Caco-2 (cell line): ENCODE measurements at regions not wholly inside any gene's neighbourhood (a gene's known extent, or its start where the extent isn't known, plus 50 kb on each side); places are given as distances from the start of the nearest gene placed in this dataset.

Experiments
- BruUV-seq: library from RNA; stranded (reverse); fragments of 400-500 nt; replicated peaks from 2 replicates; lab custom pipeline; 2021; lab: Mats Ljungman, UMichigan
- CTCF ChIA-PET: fragments of 300-600 bp; sonication (Branson Sonifier 250); formaldehyde crosslinking; loops from one replicate; lab custom pipeline; 2022; ENCODE audit warnings: antibody characterized with exemption; lab: Charles Lee
- POLR2A ChIA-PET: fragments of 300-600 bp; sonication (Branson Sonifier 250); formaldehyde crosslinking; loops from one replicate; lab custom pipeline; 2022; ENCODE audit warnings: antibody characterized with exemption; lab: Charles Lee
- DNase-seq, 2 experiments: peaks; one replicate each; pipeline versions ENCODE4 v3.0.0 to v3.0.0-alpha.2; 2020 to 2022
- H3K27me3 ChIP-seq: replicated peaks from 2 replicates; pipeline ENCODE4 v1.6.0; 2011; ENCODE audit warnings: low read length; ENCODE audit not compliant: control insufficient read depth, insufficient read depth
- H3K36me3 ChIP-seq: 2 replicates; pipeline ENCODE4 v1.5.1; 2011; ENCODE audit warnings: low read length; ENCODE audit not compliant: control insufficient read depth, insufficient read depth
- H3K4me1 ChIP-seq: fragments of 250-450 bp; sonication (Bioruptor Pico); 2 replicates; pipeline ENCODE4 v1.5.1; 2020; ENCODE audit warnings: mild to moderate bottlenecking
- H3K4me3 ChIP-seq: 2 replicates; pipeline ENCODE4 v1.5.1; 2011; ENCODE audit warnings: low read depth, mild to moderate bottlenecking, control low read depth, low read length
- H3K9me3 ChIP-seq: fragments of 250-450 bp; sonication (Bioruptor Pico); 2 replicates; pipeline ENCODE4 v1.5.1; 2020; ENCODE audit warnings: mild to moderate bottlenecking, moderate library complexity
- H3K27ac Mint-ChIP-seq: one replicate; pipeline ENCODE4 v1.8.0; 2022; ENCODE audit warnings: mixed read lengths; ENCODE audit not compliant: unreplicated experiment
- H3K27me3 Mint-ChIP-seq: one replicate; pipeline ENCODE4 v1.8.0; 2022; ENCODE audit warnings: mixed read lengths; ENCODE audit not compliant: insufficient read depth, unreplicated experiment
- H3K36me3 Mint-ChIP-seq: one replicate; pipeline ENCODE4 v1.8.0; 2022; ENCODE audit warnings: mild to moderate bottlenecking, mixed read lengths; ENCODE audit not compliant: insufficient read depth, unreplicated experiment
- H3K4me1 Mint-ChIP-seq: one replicate; pipeline ENCODE4 v1.8.0; 2022; ENCODE audit warnings: low read depth, mixed read lengths; ENCODE audit not compliant: unreplicated experiment
- H3K4me3 Mint-ChIP-seq: one replicate; pipeline ENCODE4 v1.8.0; 2022; ENCODE audit warnings: mild to moderate bottlenecking, moderate library complexity, mixed read lengths; ENCODE audit not compliant: unreplicated experiment
- H3K9me3 Mint-ChIP-seq: one replicate; pipeline ENCODE4 v1.8.0; 2022; ENCODE audit warnings: mixed read lengths; ENCODE audit not compliant: unreplicated experiment
- intact Hi-C: fragments of 100-400 bp; cut with micrococcal nuclease; formaldehyde crosslinking; loops from one replicate; pipeline ENCODE4 v1.10.0; 2022; ENCODE audit not compliant: unreplicated experiment
- TF ChIP-seq, protein P1 (sequence below), 2 experiments: fragments of 200-600 bp in 1 of 2; IDR thresholded peaks; 1 replicate in 1 of 2; 2 replicates in 1 of 2; pipeline versions ENCODE4 v1.5.1 to v1.8.0; 2011 to 2022; ENCODE audit warnings: antibody characterized with exemption in 1 of 2, control low read depth in 1 of 2, inconsistent platforms in 1 of 2, low read depth in 1 of 2, low read length in 1 of 2, mild to moderate bottlenecking in 1 of 2, moderate library complexity in 1 of 2; ENCODE audit not compliant: insufficient read depth in 1 of 2, severe bottlenecking in 1 of 2, unreplicated experiment in 1 of 2

DNA sequence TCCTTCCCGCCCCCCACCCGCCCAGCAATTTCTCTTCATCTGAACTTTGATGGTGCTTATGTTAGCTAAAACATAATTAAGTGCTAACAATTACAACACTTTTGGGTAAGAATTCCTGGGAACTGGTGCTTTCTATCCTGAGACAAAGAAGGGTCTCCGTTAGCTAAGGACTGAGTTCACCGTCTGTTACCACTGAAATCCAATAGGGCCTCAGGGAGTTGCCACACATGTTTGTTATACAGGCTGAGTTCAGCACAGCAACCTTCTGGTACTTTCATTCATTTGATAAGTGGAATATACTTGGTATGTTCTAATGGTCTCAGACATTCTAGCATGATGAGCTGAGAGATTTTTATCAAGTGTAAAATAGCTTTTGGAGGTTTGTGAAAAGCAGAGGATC is 437.9 kb downstream of the EFNA5 start:
- Mint-ChIP-seq H3K27me3 (peaks cover 3% of the 10 kb centered on the region), H3K4me3 (no peak overlapping the region), H3K9me3 (no peaks in the 10 kb centered on the region), H3K36me3 (no peaks in the 10 kb centered on the region), H3K4me1 (no peaks in the 10 kb centered on the region), H3K27ac (no peak overlapping the region)
- Histone ChIP-seq H3K9me3 (no peaks in the 10 kb centered on the region), H3K4me3 (no peak overlapping the region), H3K36me3 (no peaks in the 10 kb centered on the region), H3K27me3 (no peaks in the 10 kb centered on the region), H3K4me1 (no peaks in the 10 kb centered on the region)
- BruUV-seq, result no TSS peak
- CTCF ChIA-PET, result no interaction called here
- POLR2A ChIA-PET, result no interaction called here
- TF ChIP-seq, protein P1, sequence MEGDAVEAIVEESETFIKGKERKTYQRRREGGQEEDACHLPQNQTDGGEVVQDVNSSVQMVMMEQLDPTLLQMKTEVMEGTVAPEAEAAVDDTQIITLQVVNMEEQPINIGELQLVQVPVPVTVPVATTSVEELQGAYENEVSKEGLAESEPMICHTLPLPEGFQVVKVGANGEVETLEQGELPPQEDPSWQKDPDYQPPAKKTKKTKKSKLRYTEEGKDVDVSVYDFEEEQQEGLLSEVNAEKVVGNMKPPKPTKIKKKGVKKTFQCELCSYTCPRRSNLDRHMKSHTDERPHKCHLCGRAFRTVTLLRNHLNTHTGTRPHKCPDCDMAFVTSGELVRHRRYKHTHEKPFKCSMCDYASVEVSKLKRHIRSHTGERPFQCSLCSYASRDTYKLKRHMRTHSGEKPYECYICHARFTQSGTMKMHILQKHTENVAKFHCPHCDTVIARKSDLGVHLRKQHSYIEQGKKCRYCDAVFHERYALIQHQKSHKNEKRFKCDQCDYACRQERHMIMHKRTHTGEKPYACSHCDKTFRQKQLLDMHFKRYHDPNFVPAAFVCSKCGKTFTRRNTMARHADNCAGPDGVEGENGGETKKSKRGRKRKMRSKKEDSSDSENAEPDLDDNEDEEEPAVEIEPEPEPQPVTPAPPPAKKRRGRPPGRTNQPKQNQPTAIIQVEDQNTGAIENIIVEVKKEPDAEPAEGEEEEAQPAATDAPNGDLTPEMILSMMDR (IDR thresholded peaks at IDR 0.05; ENCODE audit: insufficient read depth in 1 of 2, low read depth in 1 of 2, low read length in 1 of 2, severe bottlenecking in 1 of 2, unreplicated experiment in 1 of 2), result no peak
- no peak for DNase-seq
- intact Hi-C loops, result no loop called here

GRCh38 chr5:107232293-107232692 is 438.4 kb downstream of the EFNA5 start:
- Histone ChIP-seq H3K9me3 (no peaks in the 10 kb centered on the region), H3K27me3 (no peaks in the 10 kb centered on the region), H3K4me1 (no peaks in the 10 kb centered on the region), H3K4me3 (no peak overlapping the region), H3K36me3 (no peaks in the 10 kb centered on the region)
- Mint-ChIP-seq H3K36me3 (no peaks in the 10 kb centered on the region), H3K27ac (no peak overlapping the region), H3K27me3 (peaks cover 3% of the 10 kb centered on the region), H3K4me1 (no peaks in the 10 kb centered on the region), H3K9me3 (no peaks in the 10 kb centered on the region), H3K4me3 (no peak overlapping the region)
- no peak for DNase-seq
- TF ChIP-seq, protein P1 (IDR thresholded peaks at IDR 0.05; ENCODE audit: insufficient read depth in 1 of 2, low read depth in 1 of 2, low read length in 1 of 2, severe bottlenecking in 1 of 2, unreplicated experiment in 1 of 2), result no peak
- CTCF ChIA-PET, result no interaction called here
- POLR2A ChIA-PET, result no interaction called here
- intact Hi-C loops, result no loop called here
- BruUV-seq, result no TSS peak

DNA sequence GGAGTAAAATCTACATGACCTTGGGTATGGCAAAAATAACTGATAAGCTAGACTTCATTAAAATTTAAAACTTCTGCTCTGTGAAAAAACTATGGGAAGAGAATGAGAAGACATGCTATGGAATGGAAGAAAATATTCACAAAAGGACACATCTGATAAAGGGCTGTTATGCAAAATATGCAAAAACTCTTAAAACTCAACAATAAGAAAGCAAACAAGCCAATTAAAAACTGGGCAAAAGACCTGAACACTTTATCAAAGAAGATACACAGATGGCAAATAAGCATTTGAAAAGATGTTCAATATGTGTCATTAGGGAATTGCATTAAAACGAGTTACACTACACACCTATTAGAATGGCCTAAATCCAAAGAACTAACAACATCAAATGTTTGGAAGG is 439.5 kb downstream of the EFNA5 start:
- no peaks in the 10 kb centered on the region for H3K9me3 ChIP-seq
- BruUV-seq, result no TSS peak
- no peak overlapping the region for H3K4me3 ChIP-seq
- H3K4me1 ChIP-seq, result no peaks in the 10 kb centered on the region
- no peaks in the 10 kb centered on the region for H3K36me3 ChIP-seq
- no peak overlapping the region for H3K4me3 Mint-ChIP-seq
- no peaks in the 10 kb centered on the region for H3K9me3 Mint-ChIP-seq
- H3K27me3 Mint-ChIP-seq, result peaks cover 2% of the 10 kb centered on the region
- DNase-seq, result no peak
- ChIA-PET POLR2A (no interaction called here), CTCF (no interaction called here)
- TF ChIP-seq, protein P1 (IDR thresholded peaks at IDR 0.05; ENCODE audit: insufficient read depth in 1 of 2, low read depth in 1 of 2, low read length in 1 of 2, severe bottlenecking in 1 of 2, unreplicated experiment in 1 of 2), result no peak
- H3K4me1 Mint-ChIP-seq, result no peaks in the 10 kb centered on the region
- no peaks in the 10 kb centered on the region for H3K27me3 ChIP-seq
- intact Hi-C loops, result no loop called here
- H3K36me3 Mint-ChIP-seq, result no peaks in the 10 kb centered on the region
- H3K27ac Mint-ChIP-seq, result no peak overlapping the region
